Stimulated activated CD4-positive, alpha-beta T cell treated with anti-CD3 and anti-CD28 coated beads, TNF-alpha, amount 100 ng/mL, for 48 hours (primary cell): ENCODE measurements at regions not wholly inside any gene's neighbourhood (a gene's known extent, or its start where the extent isn't known, plus 50 kb on each side); places are given as distances from the start of the nearest gene placed in this dataset.
A peak's percentile ranks its signal among the peaks of the same experiment; 100 is the strongest.

ENCODE experiments used
- DNase-seq, 3 donors: peaks; one replicate each; pipeline ENCODE4 v3.0.0-alpha.2; 2020; ENCODE audit warnings: low read depth in 3 of 3

DNA sequence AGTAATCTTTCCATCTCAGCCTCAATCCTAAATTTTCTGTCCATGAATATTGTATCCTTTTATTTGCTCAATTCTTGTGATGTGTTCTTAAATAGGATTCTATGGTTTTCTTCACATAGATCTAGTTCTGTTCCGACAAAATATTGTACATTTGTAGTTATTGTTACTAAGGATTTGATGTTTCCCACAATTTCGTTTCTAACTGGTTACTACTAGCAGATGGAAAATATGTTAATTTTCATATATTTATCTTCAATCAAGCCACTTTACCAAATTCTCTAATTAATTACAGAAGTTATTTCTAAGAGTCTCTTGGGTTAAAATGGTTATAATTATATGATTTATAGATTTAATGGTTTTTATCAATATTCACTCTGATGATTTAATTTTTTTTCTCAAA lies 60.3 kb downstream of the SEC61B start:
- DNase-seq = no peak

DNA sequence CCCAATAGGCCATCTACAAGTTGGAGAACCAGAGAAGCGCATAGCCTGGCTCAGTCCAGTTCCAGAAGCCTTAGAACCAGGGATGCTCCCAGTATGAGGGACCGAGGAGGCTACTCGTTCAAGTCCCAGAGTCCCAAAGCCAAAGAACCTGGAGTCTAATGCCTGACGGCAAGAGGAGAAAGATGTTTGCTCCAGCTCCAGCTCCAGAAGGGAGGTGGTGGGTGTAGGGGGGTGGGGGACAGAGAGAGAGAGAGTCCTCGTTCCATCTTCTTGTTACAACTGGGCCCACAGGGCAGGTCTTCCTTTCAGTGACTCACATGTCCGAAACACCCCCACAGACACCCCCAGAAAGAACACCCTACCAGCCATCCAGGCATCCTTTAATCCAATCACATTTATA lies 63.9 kb downstream of the SEC61B start:
- no peak for DNase-seq

DNA sequence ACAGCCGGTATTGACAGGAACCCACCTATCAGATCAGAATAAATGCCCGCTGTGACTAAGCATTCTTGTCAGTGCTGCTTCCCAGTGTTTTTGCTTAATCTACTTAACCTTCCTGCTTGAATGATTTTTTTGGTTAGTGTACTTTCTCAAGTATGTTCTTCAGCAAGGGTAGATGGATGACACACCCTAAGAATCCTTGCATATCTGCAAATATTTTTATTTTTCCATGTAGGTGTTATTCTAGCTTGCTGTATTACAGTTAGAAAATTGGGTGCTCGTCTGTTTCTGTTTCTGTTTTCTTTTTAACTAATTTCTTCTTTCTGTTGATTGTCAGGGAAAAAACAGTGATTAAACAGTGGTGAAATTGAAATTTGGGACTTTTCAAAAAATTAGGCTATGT lies 64.5 kb downstream of the SEC61B start:
- no peak for DNase-seq

DNA sequence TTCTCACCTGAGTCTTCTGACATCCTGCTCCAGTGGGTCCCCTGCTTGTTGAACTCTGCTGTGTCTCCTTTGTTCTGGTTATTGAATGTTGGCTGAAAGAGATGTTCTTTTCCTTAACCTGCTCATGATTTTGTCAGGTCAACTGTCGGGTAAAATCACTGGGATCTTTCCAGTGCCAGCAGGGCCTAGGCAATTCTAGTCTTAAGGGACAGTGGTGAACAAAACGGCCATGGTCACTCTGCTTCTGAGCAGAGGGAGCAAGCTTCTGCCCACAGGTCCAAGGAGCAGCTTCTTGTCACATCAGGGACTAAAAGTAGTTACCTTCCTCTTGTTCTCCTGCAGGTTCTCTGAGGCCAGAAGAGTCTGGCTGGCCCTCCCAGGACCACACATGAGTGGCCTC lies 65.6 kb downstream of the SEC61B start:
- DNase-seq = no peak

DNA sequence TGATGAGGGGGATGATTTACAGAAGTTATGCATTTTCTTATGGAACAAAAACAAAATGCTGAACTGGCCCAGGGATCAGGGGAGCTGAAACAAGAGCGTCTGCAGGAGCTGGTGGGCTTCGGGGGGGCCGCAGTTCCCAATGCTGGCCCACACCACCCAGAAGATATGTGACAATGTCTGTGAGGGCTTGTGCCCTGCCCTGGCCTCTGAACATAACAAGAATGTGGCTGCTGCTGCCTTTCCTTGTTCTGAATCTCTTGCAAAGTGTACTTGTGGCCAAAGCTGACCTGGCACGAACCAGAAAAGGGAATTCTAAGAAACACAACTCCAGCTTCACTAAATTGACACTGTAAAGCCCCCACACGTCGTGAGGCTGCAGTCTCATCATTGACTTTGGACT lies 66.7 kb downstream of the SEC61B start:
- no peak for DNase-seq

DNA sequence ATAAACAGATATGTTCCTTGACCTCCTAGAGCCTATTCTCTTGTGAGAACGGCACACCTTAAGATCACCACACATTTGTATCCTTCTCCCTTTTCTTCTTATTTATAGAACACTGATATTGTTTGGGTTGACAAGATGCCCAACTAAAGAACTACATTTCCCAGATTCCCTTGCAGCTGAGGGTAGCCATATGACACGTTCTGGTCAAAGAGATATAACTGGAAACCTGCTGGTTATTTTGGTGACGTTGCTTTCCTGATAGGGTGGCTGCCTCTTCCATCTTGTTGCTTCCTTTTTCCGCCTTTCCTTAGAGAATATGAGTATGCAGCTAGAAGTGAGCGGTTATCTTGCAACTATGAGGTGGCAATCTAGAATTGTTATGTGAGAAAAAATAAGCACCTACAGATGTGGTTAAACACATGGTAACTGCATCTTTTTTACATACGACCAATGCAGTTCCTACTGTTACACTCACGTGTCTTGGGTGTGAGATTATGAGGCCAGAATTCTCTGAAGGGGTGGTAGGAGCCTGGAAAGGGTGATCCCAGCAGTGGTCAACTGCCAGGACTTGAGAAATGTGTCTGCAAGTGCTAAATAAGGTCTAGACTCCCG lies 72.9 kb downstream of the SEC61B start:
- no peak for DNase-seq

DNA sequence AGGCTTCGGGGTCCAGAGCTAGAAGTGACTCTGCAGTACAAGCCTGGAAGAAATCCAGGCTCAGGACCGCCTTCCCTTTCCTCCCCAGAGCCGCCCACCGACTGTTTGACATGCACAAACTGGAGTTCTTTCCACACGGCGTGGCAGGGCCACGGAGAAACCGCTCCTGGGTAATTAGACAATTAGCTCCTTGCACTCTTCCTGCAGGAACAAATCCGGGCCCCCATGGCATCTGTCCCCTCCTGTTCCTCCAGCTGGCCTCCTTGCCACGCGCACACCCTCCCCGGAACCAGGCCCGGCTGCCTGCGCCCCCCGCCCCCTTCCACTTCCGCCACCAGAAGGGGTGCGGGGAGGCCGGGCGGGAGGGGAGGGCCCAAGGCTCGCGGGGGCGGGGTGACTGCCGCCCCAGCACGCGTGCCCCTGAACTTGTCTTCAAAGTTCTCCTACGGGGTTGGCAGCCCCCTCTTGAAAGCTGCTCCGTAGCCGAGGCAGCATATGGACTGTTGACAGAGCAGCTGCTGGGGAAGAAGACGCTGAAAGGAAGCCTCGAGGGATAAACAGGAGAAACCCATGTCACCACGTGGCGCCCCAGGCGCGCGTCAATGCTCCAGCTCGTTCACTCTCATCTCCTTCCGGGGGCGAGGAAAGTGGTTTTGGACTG lies 74.3 kb downstream of the SEC61B start:
- peak in 1 of 3 donors; percentile 4 for DNase-seq

DNA sequence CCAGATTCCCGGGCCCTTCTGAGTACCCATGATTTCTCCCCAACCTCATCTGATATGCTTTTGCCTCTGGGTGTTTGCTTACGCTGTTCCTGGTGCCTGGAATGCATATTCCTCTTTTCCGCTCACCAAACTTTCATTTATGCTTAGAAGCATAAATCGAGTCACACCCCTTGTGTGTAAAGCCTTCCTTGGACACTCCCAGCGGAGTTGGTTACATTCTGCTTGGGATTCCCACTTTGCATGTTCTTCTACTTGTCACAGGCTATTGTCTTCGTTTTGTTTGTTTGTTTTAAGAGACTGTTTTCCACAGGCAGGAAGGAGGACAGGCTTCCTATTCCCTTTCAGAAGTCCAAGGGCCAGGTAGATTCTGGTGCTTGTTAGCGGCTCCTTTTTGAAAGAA lies 76.5 kb downstream of the SEC61B start:
- DNase-seq = no peak

DNA sequence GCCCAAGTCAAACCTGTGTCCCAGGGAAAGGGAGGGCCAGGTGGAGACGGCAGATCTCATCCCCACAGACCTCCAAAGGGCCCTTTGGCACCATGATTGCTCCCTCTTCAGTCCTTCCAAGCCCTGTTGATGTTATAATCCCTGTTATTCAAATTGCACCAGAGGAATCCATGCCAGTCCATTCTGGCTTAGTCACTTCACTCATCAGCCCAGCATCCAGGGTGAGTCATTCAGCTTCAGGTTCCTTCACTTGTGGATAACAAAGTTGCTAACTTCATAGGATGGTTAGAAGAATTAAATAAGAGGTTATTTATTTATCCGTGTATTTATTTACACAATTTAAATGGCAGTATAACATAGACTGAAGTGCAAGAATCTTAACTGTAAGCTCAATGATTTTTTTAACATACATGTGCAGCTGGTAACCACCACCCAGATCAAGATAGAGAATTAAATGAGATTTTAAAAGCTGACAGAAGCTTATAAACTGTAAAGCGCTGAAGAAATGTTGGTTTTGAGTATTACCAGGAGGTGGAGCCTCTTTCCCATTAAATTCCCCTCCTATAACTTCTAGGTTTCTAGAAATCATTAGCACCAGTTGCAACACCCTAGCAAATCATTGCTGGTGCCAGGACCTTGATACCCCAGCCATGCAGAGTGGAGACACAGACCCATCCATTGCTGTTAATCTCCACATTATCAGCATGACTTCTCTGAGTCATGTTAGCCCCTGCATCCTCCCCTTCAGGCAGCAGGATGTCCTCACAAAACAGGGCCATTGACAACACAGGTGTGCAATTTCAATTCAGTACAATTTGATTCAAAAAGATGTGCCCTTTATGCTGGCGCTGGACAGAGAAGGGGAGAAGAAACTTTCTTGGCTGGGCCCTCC lies 77.4 kb downstream of the SEC61B start:
- no peak for DNase-seq

DNA sequence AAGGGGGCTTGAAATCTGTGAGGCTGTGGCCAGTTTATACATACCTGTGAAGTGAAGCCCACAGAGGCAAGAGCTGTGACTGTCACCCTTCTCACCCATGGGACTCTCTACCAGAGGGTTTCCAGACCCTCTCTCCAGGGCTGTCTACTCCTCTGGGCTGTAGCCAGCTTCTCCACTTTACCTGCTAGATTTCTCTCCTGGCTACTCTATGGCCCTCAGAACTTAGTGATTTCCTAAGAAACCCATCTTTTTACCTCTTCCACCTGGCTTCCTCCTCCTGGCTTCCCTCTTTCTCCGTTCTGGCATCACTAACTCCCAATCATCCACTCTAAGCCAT lies 78.0 kb downstream of the SEC61B start:
- no peak for DNase-seq

DNA sequence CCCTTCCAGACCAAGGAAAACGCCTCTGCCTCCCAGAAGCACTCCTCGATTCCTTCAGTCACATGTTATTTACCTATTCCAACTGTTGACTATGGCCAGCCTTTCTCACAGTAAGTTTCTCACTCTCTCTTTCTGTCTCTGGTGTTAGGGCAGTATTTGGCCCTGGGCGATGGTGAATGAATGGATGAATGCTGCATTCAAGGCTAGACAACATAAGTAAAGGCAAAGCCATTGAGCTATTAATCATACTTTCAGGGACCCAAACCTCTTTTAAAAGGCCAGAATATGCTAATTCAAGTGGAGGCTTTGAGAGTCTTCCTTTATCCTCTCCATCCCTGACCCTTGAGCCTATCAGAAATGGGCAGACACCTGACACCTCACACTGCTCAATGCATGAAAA lies 78.5 kb downstream of the SEC61B start:
- DNase-seq = no peak

DNA sequence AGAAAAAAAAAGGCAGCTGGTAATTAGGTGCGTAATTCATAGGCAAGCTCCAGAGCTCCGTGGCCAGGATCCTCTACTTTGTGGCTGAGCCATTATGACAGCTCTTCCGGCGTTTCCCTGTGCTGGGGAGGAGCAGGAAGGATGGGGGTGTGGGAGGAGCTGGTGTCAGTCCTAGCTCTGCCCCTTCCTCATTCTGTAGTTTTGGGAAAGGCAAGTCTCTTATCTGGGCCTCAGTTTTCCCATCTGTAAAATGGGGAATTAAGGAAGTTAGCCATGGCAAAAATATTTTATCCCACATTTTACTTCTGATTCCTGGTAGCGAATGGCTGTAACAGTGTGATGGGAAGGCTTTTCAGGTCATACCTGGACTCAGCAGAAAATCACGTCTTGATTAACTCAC lies 81.1 kb downstream of the SEC61B start:
- DNase-seq = no peak

DNA sequence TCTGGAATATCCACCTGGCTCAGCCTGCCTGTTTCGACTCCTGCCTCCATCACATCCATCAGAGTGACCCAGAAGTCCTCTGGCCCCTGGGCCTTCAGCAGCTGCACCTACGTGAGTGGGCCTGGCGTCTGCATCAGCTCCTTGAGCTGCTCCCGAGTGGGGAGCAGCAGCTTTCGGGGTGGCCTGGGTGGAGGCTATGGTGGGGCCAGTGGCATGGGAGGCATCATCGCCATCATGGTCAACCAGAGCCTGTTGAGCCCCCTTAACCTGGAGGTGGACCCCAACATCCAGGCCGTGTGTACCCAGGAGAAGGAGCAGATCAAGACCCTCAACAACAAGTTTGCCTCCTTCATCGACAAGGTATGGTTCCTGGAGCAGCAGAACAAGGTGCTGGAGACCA lies 83.0 kb downstream of the SEC61B start:
- no peak for DNase-seq

DNA sequence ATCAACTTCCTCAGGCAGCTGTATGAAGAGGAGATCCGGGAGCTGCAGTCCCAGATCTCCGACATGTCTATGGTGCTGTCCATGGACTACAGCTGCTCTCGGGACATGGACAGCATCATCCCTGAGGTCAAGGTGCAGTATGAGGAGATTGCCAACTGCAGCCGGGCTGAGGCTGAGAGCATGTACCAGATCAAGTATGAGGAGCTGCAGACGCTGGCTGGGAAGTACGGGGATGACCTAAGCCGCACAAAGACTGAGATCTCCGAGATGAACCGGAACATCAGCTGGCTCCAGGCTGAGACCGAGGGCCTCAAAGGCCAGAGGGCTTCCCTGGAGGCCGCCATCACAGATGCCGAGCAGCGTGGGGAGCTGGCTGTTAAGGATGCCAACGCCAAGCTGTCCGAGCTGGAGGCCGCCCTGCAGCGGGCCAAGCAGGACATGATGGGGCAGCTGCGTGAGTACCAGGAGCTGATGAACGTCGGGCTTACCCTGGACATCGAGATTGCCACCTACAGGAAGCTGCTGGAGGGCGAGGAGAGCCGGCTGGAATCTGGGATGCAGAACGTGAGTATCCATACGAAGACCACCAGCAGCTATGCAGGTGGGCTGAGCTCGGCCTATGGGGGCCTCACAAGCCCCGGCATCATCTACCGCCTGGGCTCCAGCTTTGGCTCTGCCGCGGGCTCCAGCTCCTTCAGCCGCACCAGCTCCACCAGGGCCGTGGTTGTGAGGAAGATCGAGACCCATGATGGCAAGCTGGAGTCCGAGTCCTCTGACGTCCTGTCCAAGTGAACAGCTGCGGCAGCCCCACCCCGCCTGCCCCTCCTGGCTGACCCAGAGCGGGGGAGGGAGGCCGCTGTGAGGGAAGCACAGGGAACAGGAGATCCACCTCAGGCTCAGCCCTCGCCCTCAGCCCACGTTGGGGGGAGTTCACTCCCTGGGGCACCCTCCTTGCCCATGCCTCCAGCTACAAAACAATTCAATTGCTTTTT lies 84.0 kb downstream of the SEC61B start:
- no peak for DNase-seq

DNA sequence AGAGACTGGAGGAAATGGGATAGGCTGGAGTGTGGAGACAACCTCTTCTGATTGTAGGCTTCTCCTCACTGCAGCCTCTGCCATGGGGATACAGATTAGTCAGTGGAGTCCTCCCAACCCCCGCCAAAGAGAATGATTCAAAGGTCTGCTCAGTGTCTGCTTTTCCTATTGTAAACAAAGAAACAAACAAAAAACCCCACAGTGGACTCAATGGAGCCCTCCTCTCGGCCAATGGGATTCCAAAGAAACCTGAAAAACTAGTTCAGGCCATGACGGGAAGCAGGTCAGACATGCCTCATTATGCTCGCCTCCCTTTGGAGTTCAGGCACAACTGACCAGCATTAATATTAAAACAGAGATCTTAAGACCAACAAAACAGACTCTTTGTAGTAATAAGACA lies 85.8 kb downstream of the SEC61B start:
- DNase-seq = no peak

DNA sequence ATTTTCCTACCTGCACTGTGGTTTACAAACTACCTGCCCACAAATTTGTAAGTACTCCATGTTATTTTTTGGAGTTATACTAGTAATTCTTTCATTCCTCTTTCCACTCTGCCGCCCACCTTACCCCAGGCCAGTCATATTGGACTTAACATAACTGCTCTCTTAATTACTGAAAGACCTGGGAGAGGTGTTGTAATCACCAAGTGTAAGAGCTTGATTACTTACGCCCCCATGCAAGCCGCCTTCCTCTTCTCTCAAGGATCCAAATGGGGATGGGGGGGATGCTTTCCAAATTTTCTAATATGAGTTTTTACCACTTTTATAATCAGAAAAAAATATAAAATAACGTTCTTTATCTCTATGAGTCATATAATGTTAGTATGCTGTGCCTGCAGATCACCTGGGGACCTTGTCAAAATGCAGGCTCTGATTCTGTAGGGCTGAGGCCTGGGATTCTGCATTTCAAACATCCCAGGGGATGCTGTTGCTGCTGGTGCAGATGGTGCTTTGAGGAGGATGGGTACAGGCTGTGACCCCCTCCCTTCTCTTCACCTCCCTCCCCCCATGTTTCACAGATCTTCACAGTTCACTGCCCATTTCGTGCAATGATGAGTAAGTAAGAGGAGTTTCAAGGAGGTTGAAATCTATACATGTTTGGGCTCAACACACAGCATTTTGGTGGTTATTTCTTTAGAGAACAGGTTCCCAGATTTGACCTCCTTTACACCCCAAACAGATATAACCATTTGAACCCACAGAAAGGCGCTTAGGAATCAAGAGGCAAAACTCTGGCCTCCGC lies 87.3 kb downstream of the SEC61B start:
- DNase-seq = no peak

DNA sequence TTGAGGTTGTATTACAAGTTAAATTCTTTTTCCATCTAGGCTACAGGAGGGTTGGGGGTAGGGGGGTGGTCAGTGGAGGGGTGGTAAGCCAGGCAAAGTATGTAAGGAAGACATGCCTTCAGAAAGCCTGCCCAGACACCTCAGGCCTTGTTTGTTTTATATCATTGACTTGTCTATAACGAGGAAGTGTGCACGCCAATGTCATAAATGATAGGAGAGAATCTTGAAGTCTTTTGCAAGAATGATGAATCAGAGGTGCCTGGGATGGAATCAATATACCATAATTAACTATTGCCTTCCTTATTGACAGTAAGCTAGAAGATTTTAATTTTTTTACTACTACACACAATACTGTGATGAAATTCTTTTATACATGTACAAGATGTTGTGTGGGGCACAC lies 90.7 kb downstream of the SEC61B start:
- DNase-seq = no peak

DNA sequence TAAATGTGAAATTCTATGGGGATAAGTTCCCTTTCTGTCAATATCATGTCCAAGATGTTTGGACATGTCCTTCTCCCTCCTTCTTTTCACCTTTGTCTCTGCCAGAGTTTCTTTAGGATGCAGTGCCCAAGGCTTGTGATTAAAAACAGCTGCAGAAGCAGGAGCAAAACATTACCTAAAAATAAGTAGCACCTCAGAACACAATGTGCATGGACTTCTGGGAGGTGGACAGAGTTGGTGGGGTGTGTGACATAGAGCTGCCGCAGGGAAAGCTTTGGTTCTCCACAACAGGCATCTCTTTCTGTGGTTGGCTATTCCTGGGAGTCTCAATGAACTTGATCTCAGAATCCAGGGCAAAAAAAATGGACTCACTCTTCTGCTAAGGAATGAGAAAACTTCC lies 97.0 kb downstream of the SEC61B start:
- DNase-seq = no peak

DNA sequence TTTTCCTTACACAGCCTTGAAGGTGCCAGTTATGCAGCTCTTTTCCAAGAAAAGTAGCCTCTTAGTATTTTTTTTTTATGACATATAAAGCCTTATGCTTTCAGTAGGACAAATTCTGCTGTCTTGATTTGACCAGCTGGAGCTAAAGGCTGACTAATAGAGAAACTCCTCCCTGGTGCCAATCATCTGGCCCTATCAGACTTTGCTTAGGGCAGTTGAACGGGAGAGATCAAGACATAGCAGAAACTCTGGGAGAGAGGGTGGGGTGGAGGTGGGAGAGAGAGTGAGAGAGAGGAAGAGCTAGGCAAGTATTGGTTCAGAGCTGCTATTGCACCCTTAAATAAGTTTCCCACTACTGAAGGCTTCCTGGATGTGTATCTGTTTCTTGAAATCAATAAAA lies 100.2 kb downstream of the SEC61B start:
- no peak for DNase-seq

DNA sequence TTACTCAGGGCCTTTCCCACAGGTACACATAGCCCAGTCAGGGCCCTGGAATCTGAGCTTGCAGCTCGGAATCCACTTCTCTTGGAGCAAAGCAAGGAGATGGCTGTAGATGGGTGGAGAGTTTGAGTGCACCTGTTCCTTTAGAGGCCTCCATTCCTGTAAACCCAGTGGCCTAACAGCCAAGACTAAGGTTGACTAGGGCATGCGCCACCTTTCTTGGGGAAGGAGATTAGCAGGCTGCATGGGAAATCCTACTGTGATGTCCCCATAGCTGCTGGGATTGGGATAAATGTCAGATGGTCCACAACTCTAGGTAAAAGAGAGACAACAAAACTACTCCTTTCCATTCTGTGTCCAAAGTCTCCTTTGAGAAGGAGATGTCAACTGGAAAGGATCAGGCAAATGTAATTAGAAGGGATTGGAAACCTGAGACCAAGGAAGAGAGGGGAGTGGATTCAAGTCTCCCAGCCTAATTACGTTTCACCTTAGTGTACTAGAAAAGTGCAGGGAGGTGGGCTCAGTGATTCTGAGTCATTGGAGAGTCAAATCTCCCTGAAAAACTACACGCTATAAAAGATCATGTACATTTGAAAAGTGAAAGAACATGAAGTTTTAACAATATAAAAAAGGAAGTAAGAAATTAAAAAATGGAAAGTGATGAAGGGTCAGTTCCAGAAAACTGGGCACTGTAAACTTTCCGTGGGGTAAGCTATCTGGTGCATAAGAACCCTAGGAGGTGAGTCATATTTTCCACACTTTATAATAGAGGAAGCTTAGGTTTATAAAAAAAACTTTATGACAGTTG lies 104.2 kb downstream of the SEC61B start:
- DNase-seq = no peak

DNA sequence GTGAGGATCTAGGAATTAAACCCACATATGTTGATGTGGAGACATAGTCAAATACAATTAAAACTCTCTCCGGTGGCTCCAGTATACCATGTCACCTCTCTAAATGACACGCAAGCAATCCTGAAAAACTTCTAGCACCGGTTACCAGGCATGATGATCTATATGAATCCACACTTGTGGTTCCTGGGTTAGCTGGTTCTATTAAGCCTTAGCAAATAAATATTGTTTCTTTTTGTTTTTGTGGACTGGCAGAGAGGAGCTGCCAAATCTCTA lies 104.8 kb downstream of the SEC61B start:
- DNase-seq = no peak
